HG02870 (cell line): ENCODE measurements at regions not wholly inside any gene's neighbourhood (a gene's known extent, or its start where the extent isn't known, plus 50 kb on each side); places are given as distances from the start of the nearest gene placed in this dataset.

Source experiments
- ATAC-seq: cut with Tn5 transposase; IDR thresholded peaks from one replicate; pipeline ENCODE4 v1.9.1; 2021; ENCODE audit warnings: mild to moderate bottlenecking, moderate library complexity; ENCODE audit not compliant: unreplicated experiment

DNA sequence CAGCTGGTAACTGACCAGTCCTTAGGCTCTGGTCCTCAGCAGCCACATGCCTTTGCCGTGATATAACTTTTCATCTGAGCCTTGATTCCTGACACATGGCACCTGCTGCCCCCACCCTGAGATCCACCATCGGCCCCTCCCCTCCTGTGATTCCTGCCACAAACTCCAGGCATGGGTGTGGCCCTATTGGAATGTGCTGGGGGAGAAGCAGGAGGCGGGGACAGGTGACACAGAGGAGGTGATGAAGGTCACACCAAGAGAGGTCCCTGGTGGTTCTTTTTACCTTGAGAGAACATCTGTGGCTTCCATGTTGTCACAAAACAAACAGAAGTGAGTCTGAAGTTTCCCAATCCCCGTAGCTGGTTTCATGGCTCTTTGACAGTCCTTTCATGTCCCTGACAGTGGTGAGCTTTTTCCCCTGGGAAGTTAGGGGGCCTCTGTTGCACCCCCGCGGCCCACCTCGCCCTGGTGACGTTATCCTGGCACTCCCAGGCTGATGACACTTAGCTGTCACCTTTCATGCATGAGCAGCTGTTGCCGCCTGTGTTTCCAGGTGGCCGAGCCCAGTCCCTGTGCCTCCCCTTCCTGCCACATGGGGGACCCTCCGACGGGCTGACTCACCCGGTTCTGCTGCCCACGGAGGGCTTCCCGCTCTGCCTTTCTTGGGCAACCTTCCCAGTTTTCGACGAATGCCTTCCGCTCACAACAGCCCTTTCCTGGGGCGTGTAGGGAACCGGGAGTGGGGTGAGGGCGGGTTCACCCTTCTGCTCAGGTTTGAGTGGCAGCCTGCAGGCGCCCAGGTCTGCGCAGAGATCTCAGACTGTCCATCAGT is 66.3 kb upstream of the GLI2 start:
- ATAC-seq: no peak

DNA sequence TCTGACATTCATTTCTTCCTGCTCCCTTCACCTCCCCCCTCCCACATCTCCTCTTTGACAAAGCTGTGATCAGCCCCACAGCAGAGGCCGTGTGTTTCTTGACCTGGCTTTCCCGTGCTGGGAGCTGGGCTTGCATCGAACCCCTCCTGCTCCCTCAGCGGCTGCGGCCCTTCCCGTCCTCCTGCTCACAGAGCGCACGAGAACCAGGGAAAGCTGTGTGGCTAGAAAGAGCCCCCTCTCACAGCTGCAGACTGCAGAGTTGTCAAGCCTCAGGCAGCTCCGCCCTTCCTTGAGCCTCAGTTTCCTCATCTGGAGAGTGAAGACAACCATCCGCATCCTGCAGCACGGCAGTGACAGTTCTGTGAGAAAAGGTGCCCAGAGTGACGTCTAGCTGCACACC is 65.7 kb upstream of the GLI2 start:
- ATAC-seq: no peak

DNA sequence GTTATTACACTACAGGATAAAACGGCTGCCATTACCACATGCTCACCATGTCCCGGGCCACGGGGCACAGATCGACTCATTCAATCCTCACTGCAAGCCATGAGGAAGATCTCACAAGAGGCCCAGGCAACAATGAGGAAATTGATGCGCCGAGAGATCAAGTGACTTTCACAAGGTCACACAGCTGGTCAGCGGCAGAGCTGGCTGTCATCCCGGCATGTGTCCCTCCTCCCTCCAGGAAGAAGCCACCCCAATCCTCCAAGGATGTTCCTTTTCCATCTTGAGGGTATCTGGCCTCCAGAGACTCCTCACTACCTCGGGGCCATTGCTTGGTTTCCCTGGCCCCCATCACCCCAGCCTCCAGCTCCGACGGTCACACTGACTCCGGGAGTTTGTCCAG is 65.3 kb upstream of the GLI2 start:
- ATAC-seq: no peak

DNA sequence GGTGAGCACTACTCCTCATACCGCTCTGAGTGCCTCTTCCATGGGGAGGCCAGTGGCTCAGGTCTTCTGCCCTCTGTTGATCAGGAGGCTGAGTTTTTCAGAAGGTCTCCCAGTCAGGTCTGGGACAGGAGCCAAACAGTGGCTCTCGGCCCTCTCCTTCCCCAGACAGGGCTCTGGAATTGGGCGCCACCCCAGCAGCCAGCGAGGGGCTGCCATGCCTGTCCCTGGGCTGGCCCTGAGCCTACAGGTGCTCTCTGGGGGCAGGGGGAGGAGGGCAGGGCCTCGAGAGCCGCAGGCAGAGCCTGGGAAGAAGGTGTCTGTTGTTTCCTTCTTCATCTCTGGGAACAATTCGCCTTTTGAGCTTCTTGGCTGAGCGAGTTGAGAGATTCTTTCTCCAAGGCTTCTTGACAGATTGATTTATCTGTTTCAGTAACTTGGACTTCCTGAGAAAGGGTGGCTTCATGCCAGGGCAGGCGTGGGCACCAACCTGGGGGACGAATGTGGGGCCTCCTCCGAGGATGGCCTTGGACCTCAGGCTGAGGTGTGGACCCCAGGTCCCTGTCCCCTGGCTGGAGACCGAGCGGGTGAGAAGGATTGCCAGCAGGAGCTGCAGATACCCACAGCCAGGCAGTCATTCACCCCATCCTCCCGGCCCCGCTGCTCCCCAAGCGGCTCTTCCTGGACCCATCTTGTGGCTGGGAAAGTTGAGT is 64.7 kb upstream of the GLI2 start:
- ATAC-seq: no peak

- no peak for ATAC-seq
These were observed 63.0 kb upstream of the GLI2 start for GRCh38 chr2:120672526-120673204.

GRCh38 chr2:120673205-120673550 is 62.5 kb upstream of the GLI2 start:
- ATAC-seq: no peak

DNA sequence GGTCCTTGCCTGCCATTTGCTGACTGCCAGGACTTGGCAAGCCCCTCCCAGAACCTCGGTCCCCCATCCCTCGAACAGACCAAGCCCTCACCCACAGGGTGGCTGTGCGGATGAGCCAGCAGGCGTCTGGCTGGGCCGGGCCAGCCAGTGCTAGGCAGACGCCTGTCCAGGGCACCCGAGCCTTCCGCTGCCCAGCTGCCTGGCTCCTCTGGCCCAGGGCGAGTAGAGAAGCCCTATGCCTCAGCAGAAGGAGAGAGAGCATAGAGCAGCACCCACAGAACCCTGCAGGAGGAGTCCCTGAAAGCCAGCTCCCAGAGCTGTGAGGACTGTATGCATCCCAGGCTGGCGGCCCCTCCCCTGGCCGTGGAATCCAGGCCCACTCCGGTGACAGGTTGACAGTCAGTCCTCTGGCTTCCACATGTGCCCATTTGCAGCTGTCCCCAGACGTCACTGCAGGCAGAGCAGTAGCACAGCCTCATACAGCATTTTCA is 62.1 kb upstream of the GLI2 start:
- no peak for ATAC-seq

DNA sequence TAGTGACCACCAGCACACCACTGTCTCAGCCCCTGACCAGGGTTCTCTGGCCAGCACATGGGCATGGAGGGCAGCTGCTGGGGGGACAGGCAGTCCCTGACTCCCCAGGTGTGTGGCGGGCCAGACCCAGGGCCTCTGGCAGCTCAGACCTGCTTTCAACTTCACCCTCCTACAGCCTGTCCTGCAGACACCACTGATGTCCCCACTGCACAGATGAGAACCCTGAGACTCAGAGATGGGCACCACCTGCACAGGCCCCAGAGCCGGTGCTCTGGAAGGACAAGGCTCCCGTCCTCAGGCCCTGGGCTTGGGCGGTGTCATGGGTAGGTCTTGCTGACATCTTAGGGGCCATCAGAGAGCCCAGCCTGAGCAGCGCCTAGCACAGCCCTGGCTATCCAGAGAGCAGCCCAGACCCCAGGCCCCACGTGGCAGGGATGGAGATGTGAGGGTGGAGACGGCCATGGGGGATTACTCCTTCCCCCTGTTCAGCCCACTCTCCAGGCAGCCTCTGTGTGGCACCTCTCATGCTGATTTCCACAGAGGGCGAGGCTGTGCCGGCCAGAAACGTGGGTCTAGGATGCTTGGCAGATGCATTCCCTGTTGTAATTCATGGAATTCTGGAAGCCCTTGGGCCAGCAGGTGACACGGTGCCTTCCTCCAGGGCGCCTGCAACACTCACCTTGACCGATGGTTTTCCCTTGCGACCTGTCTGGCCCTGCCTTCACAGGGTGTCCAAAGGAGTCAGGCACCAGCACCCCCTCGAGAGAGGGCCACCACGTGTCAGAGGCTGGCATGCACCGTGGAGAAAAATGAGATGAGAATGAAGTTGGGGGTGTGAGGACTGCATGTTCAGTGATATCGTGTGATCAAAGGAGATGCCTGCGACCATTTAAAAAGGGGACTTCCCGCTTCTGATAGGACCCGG is 61.2 kb upstream of the GLI2 start:
- no peak for ATAC-seq

GRCh38 chr2:120675460-120676130 is 60.1 kb upstream of the GLI2 start:
- no peak for ATAC-seq

- no peak for ATAC-seq
These were observed 58.4 kb upstream of the GLI2 start for GRCh38 chr2:120677221-120677620.

GRCh38 chr2:120677696-120678247 is 57.9 kb upstream of the GLI2 start:
- ATAC-seq: no peak

DNA sequence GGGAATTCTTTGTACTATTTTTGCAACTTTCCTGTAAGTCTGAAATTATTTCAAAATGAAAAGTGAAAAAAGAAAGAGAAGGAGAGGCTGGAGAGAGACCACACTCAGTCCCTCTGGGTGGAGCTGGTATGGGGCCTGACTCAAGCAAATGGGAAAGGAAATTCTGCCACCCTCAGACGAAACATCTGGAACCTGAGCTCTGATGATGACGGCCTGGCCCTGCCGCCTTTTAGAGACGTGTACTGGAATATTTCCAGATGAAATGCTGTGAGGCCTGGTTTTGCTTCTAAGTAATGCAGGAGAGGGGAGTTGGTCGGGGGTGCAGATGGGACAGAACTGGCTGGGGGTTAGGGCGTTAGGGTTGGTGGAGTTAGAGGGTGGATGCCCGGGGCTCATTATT is 57.4 kb upstream of the GLI2 start:
- no peak for ATAC-seq

- ATAC-seq: no peak
These were observed 56.7 kb upstream of the GLI2 start for GRCh38 chr2:120678926-120679325.

DNA sequence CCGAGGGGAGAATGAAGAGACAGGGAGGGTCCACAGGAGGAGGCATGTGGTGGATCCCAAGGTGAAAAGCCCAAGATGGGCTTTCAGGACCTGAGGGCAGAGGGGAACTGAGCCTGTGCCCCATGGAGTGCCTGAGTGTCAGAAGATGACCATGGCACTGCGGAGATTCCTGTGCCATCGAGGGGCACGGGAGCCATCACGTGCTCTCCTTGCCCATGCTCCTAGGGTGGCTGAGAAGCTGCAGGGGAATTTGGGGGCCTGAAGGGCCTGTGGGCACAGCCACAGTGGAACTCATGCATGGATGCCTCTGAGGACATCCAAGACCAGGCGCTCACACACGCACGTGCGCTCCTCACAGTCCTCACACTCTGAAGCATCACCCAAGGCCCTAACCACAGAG is 56.1 kb upstream of the GLI2 start:
- no peak for ATAC-seq

- ATAC-seq: peak; percentile 59
These were observed 55.4 kb upstream of the GLI2 start for GRCh38 chr2:120680136-120680761.

GRCh38 chr2:120681181-120681580 is 54.5 kb upstream of the GLI2 start:
- ATAC-seq: no peak

GRCh38 chr2:120681696-120682288 is 53.9 kb upstream of the GLI2 start:
- ATAC-seq: no peak

GRCh38 chr2:120682654-120683053 is 53.0 kb upstream of the GLI2 start:
- no peak for ATAC-seq

- ATAC-seq: no peak
These were observed 52.6 kb upstream of the GLI2 start for GRCh38 chr2:120683081-120683480.
